ENCODE measurements at regions not wholly inside any gene's neighbourhood (a gene's known extent, or its start where the extent isn't known, plus 50 kb on each side); places are given as distances from the start of the nearest gene placed in this dataset.

- Histone ChIP-seq H2AFZ (ENCODE audit: low read length) (no peak overlapping the region), H3K27ac (ENCODE audit: low read depth, low read length, poor library complexity, severe bottlenecking) (no peak overlapping the region), H3K4me1 (ENCODE audit: insufficient read depth, low read length, severe bottlenecking) (no peaks in the 10 kb centered on the region), H3F3A (ENCODE audit: insufficient read depth, low read length) (no peaks in the 10 kb centered on the region), H3K9ac (ENCODE audit: low read length) (no peak overlapping the region), H3K9me2 (ENCODE audit: low read depth, low read length) (no peaks in the 10 kb centered on the region), H3K9me3 (ENCODE audit: low read length) (no peaks in the 10 kb centered on the region), H3K27me3 (ENCODE audit: insufficient read depth, low read length) (no peaks in the 10 kb centered on the region; the same call in 1 of the 2 replicates), H3K36me3 (ENCODE audit: insufficient read depth, low read length) (no peaks in the 10 kb centered on the region), H3K79me2 (ENCODE audit: insufficient read depth, low read length) (no peaks in the 10 kb centered on the region), H4K20me1 (ENCODE audit: insufficient read depth, low read length) (no peaks in the 10 kb centered on the region), H3K4me2 (ENCODE audit: low read length) (no peak overlapping the region), H3K4me3 (ENCODE audit: low read depth, low read length, poor library complexity, severe bottlenecking) (no peak overlapping the region)
- TF ChIP-seq EZH2 (IDR thresholded peaks at IDR 0.05; ENCODE audit: borderline replicate concordance, low read length), result no peak
- TF ChIP-seq, protein P1, sequence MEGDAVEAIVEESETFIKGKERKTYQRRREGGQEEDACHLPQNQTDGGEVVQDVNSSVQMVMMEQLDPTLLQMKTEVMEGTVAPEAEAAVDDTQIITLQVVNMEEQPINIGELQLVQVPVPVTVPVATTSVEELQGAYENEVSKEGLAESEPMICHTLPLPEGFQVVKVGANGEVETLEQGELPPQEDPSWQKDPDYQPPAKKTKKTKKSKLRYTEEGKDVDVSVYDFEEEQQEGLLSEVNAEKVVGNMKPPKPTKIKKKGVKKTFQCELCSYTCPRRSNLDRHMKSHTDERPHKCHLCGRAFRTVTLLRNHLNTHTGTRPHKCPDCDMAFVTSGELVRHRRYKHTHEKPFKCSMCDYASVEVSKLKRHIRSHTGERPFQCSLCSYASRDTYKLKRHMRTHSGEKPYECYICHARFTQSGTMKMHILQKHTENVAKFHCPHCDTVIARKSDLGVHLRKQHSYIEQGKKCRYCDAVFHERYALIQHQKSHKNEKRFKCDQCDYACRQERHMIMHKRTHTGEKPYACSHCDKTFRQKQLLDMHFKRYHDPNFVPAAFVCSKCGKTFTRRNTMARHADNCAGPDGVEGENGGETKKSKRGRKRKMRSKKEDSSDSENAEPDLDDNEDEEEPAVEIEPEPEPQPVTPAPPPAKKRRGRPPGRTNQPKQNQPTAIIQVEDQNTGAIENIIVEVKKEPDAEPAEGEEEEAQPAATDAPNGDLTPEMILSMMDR (IDR thresholded peaks at IDR 0.05; ENCODE audit: low read length), result no peak
Observed at GRCh38 chr11:45037434-45038005, 86.8 kb upstream of the TP53I11 start.

- H3K4me3 ChIP-seq (ENCODE audit: low read depth, low read length, poor library complexity, severe bottlenecking), result no peak overlapping the region
- H3K9me3 ChIP-seq (ENCODE audit: low read length), result no peaks in the 10 kb centered on the region
- H3K9ac ChIP-seq (ENCODE audit: low read length), result no peak overlapping the region
- TF ChIP-seq, protein P1 (IDR thresholded peaks at IDR 0.05; ENCODE audit: low read length), result no peak
- TF ChIP-seq EZH2 (IDR thresholded peaks at IDR 0.05; ENCODE audit: borderline replicate concordance, low read length), result no peak
- H4K20me1 ChIP-seq (ENCODE audit: insufficient read depth, low read length), result no peaks in the 10 kb centered on the region
- no peaks in the 10 kb centered on the region; the same call in 1 of the 2 replicates for H3K27me3 ChIP-seq (ENCODE audit: insufficient read depth, low read length)
- no peak overlapping the region for H3K4me2 ChIP-seq (ENCODE audit: low read length)
- no peak overlapping the region for H2AFZ ChIP-seq (ENCODE audit: low read length)
- no peaks in the 10 kb centered on the region for H3K79me2 ChIP-seq (ENCODE audit: insufficient read depth, low read length)
- H3K4me1 ChIP-seq (ENCODE audit: insufficient read depth, low read length, severe bottlenecking), result no peaks in the 10 kb centered on the region
- H3K9me2 ChIP-seq (ENCODE audit: low read depth, low read length), result no peaks in the 10 kb centered on the region
- no peaks in the 10 kb centered on the region for H3F3A ChIP-seq (ENCODE audit: insufficient read depth, low read length)
- no peak overlapping the region for H3K27ac ChIP-seq (ENCODE audit: low read depth, low read length, poor library complexity, severe bottlenecking)
- no peaks in the 10 kb centered on the region for H3K36me3 ChIP-seq (ENCODE audit: insufficient read depth, low read length)
Observed at GRCh38 chr11:45038923-45039322, 88.2 kb upstream of the TP53I11 start.

GRCh38 chr11:45041596-45041995 lies 90.9 kb upstream of the TP53I11 start:
- Histone ChIP-seq H3F3A (ENCODE audit: insufficient read depth, low read length) (no peaks in the 10 kb centered on the region), H2AFZ (ENCODE audit: low read length) (no peak overlapping the region), H4K20me1 (ENCODE audit: insufficient read depth, low read length) (no peaks in the 10 kb centered on the region), H3K27me3 (ENCODE audit: insufficient read depth, low read length) (no peaks in the 10 kb centered on the region), H3K4me2 (ENCODE audit: low read length) (no peak overlapping the region), H3K36me3 (ENCODE audit: insufficient read depth, low read length) (no peaks in the 10 kb centered on the region), H3K9ac (ENCODE audit: low read length) (no peak overlapping the region), H3K9me2 (ENCODE audit: low read depth, low read length) (no peaks in the 10 kb centered on the region), H3K9me3 (ENCODE audit: low read length) (no peaks in the 10 kb centered on the region), H3K27ac (ENCODE audit: low read depth, low read length, poor library complexity, severe bottlenecking) (no peak overlapping the region), H3K79me2 (ENCODE audit: insufficient read depth, low read length) (no peaks in the 10 kb centered on the region), H3K4me1 (ENCODE audit: insufficient read depth, low read length, severe bottlenecking) (no peaks in the 10 kb centered on the region), H3K4me3 (ENCODE audit: low read depth, low read length, poor library complexity, severe bottlenecking) (no peak overlapping the region)
- TF ChIP-seq, protein P1 (IDR thresholded peaks at IDR 0.05; ENCODE audit: low read length), result no peak
- no peak for TF ChIP-seq EZH2 (IDR thresholded peaks at IDR 0.05; ENCODE audit: borderline replicate concordance, low read length)
